ENCODE measurements at regions not wholly inside any gene's neighbourhood (a gene's known extent, or its start where the extent isn't known, plus 50 kb on each side); places are given as distances from the start of the nearest gene placed in this dataset.
"Not testable (repeated sequence)": the region's sequence is repeated elsewhere in the genome, so short reads cannot be mapped to it uniquely, and the experiment has no call there.

GRCh38 chr4:106551724-106552123, 183.1 kb upstream of the GIMD1 start:
- Histone ChIP-seq H3K4me1 (no peaks in the 10 kb centered on the region), H3K4me2 (ENCODE audit: low read length) (no peak overlapping the region), H3K27ac (no peak overlapping the region), H2AFZ (no peak overlapping the region), H3K27me3 (ENCODE audit: control insufficient read depth, insufficient read depth, low read length) (no peaks in the 10 kb centered on the region), H3K4me3 (ENCODE audit: low read depth, low read length) (no peak overlapping the region), H3K79me2 (no peaks in the 10 kb centered on the region), H3K9ac (no peak overlapping the region), H3K36me3 (ENCODE audit: control insufficient read depth, insufficient read depth, low read length) (no peaks in the 10 kb centered on the region), H3K9me3 (ENCODE audit: control insufficient read depth, low read length) (no peaks in the 10 kb centered on the region)
- TF ChIP-seq CTCF (IDR thresholded peaks at IDR 0.05): no peak

- Histone ChIP-seq H3K27me3 (ENCODE audit: control insufficient read depth, insufficient read depth, low read length) (no peaks in the 10 kb centered on the region), H2AFZ (no peak overlapping the region), H3K4me2 (ENCODE audit: low read length) (no peak overlapping the region), H3K4me3 (ENCODE audit: low read depth, low read length) (no peak overlapping the region), H3K79me2 (no peaks in the 10 kb centered on the region), H3K4me1 (no peaks in the 10 kb centered on the region), H3K36me3 (ENCODE audit: control insufficient read depth, insufficient read depth, low read length) (no peaks in the 10 kb centered on the region), H3K9me3 (ENCODE audit: control insufficient read depth, low read length) (no peaks in the 10 kb centered on the region), H3K9ac (no peak overlapping the region), H3K27ac (no peak overlapping the region)
- no peak for TF ChIP-seq CTCF (IDR thresholded peaks at IDR 0.05)
These were observed 180.0 kb upstream of the GIMD1 start for GRCh38 chr4:106548446-106549044.

- H3K27ac ChIP-seq: no peak overlapping the region
- TF ChIP-seq CTCF (IDR thresholded peaks at IDR 0.05): no peak
- H3K4me2 ChIP-seq (ENCODE audit: low read length): no peak overlapping the region
- no peak overlapping the region for H3K4me3 ChIP-seq (ENCODE audit: low read depth, low read length)
- no peak overlapping the region for H3K9ac ChIP-seq
- no peaks in the 10 kb centered on the region for H3K27me3 ChIP-seq (ENCODE audit: control insufficient read depth, insufficient read depth, low read length)
- no peaks in the 10 kb centered on the region for H3K9me3 ChIP-seq (ENCODE audit: control insufficient read depth, low read length)
- no peaks in the 10 kb centered on the region for H3K36me3 ChIP-seq (ENCODE audit: control insufficient read depth, insufficient read depth, low read length)
- no peaks in the 10 kb centered on the region for H3K79me2 ChIP-seq
- H2AFZ ChIP-seq: no peak overlapping the region
- H3K4me1 ChIP-seq: no peaks in the 10 kb centered on the region
These were observed 177.8 kb upstream of the GIMD1 start for GRCh38 chr4:106546370-106546769.

- H3K9ac ChIP-seq; H3K36me3 ChIP-seq (ENCODE audit: control insufficient read depth, insufficient read depth, low read length); H2AFZ ChIP-seq; H3K27me3 ChIP-seq (ENCODE audit: control insufficient read depth, insufficient read depth, low read length); H3K79me2 ChIP-seq; H3K27ac ChIP-seq; H3K4me2 ChIP-seq (ENCODE audit: low read length); H3K4me1 ChIP-seq; H3K9me3 ChIP-seq (ENCODE audit: control insufficient read depth, low read length); H3K4me3 ChIP-seq (ENCODE audit: low read depth, low read length): not testable (repeated sequence)
These were observed 174.0 kb upstream of the GIMD1 start for GRCh38 chr4:106542609-106543008.

GRCh38 chr4:106541253-106541652, 172.7 kb upstream of the GIMD1 start:
- Histone ChIP-seq H3K27ac (no peak overlapping the region), H3K27me3 (ENCODE audit: control insufficient read depth, insufficient read depth, low read length) (no peaks in the 10 kb centered on the region), H3K9ac (no peak overlapping the region), H3K36me3 (ENCODE audit: control insufficient read depth, insufficient read depth, low read length) (no peaks in the 10 kb centered on the region), H3K9me3 (ENCODE audit: control insufficient read depth, low read length) (no peaks in the 10 kb centered on the region), H3K4me1 (no peaks in the 10 kb centered on the region), H3K4me2 (ENCODE audit: low read length) (no peak overlapping the region), H2AFZ (no peak overlapping the region), H3K4me3 (ENCODE audit: low read depth, low read length) (no peak overlapping the region), H3K79me2 (no peaks in the 10 kb centered on the region)
- no peak for TF ChIP-seq CTCF (IDR thresholded peaks at IDR 0.05)

Data from parathyroid adenoma (tissue), 2 donors.